Stimulated activated effector memory CD8-positive, alpha-beta T cell treated with anti-CD3 and anti-CD28 coated beads, Interleukin-12 subunit alpha, Interleukin-12 subunit beta, amount 100 ng/mL, for 72 hours (primary cell): ENCODE measurements at regions not wholly inside any gene's neighbourhood (a gene's known extent, or its start where the extent isn't known, plus 50 kb on each side); places are given as distances from the start of the nearest gene placed in this dataset.
"Not testable (repeated sequence)": the region's sequence is repeated elsewhere in the genome, so short reads cannot be mapped to it uniquely, and the experiment has no call there.

Source experiments
- ATAC-seq: fragments of 150-1000 bp; cut with Tn5 transposase; 2 replicates; pipeline ENCODE4 v1.10.0; 2021
- DNase-seq, 2 donors: peaks; one replicate each; pipeline ENCODE4 v3.0.0; 2021 to 2022; ENCODE audit warnings: low spot score in 2 of 2
- H3K27ac Mint-ChIP-seq: one replicate; pipeline ENCODE4 v1.8.0; 2022; ENCODE audit warnings: mild to moderate bottlenecking, mixed read lengths
- H3K36me3 Mint-ChIP-seq: one replicate; pipeline ENCODE4 v1.8.0; 2022; ENCODE audit warnings: mild to moderate bottlenecking, mixed read lengths
- H3K4me1 Mint-ChIP-seq: one replicate; pipeline ENCODE4 v1.8.0; 2022; ENCODE audit warnings: mixed read lengths
- H3K4me3 Mint-ChIP-seq: one replicate; pipeline ENCODE4 v1.8.0; 2022; ENCODE audit warnings: mild to moderate bottlenecking, mixed read lengths
- H3K9me3 Mint-ChIP-seq: one replicate; pipeline ENCODE4 v1.8.0; 2022; ENCODE audit warnings: mixed read lengths

DNA sequence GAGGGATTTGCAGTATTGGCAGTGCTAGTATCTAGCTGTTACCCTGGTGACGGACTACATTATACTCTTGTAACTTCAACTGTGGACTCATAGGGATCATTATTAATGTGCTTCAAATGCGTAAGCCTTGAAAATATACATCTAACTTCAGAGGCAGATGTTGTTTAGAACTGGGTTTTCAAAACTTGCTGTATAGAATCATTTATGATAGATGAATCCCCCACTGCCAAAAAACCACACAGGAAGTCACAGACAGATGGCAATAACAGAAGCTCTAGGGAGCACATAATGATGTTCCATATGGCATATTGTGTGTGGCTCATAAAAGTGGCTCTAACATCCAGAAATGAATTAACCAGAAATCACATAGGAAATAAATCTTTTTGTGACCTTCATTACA, 62.3 kb upstream of the RELL1 start:
- Mint-ChIP-seq H3K27ac (no peak overlapping the region), H3K9me3 (no peaks in the 10 kb centered on the region), H3K4me3 (no peak overlapping the region), H3K36me3 (no peaks in the 10 kb centered on the region), H3K4me1 (peaks cover 5% of the 10 kb centered on the region)
- no peak for DNase-seq
- no peak for ATAC-seq

DNA sequence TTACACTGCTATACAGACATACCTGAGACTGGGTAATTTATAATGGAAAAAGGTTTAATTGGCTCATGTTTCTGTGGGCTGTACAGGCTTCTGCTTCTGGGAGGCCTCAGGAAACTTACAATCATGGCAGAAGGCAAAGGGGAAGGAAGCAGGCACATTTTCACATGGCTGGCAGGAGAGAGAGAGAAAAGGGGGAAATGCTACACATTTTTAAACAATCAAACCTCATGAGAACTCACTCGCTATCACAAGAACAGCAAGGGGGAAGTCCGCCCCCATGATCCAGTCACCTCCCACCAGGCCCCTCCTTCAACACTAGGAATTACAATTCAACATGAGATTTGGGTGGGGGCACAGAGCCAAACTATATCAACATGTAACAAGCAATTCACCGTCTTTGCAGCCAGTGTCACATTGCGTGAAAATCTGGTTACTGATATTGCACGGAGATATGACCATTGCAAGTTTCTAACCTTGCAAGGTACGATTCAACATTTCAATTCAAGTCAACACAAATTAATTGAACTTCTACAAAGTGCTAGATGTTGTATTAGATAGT, 61.7 kb upstream of the RELL1 start:
- Mint-ChIP-seq H3K4me3 (no peak overlapping the region), H3K36me3 (no peaks in the 10 kb centered on the region), H3K4me1 (peaks cover 5% of the 10 kb centered on the region), H3K9me3 (no peaks in the 10 kb centered on the region), H3K27ac (no peak overlapping the region)
- DNase-seq (no peak), ATAC-seq (no peak)

DNA sequence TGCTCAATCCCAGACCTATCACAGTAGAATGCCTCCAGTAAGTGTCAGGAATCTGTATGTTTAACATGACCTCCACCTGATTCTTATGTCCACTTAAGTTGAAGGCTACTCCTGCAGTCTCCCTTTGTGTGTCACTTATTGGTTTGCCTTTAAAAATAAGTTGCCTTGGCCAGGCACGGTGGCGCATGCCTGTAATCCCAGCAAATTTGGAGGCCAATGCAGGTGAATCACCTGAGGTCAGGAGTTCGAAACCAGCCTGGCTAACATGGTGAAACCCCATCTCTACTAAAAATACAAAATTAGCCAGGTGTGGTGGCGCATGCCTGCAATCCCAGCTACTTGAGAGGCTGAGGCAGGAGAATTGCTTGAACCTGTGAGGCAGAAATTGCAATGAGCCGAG, 60.7 kb upstream of the RELL1 start:
- not testable (repeated sequence) for H3K9me3 Mint-ChIP-seq, H3K4me1 Mint-ChIP-seq, H3K4me3 Mint-ChIP-seq, DNase-seq, H3K27ac Mint-ChIP-seq, H3K36me3 Mint-ChIP-seq, ATAC-seq

DNA sequence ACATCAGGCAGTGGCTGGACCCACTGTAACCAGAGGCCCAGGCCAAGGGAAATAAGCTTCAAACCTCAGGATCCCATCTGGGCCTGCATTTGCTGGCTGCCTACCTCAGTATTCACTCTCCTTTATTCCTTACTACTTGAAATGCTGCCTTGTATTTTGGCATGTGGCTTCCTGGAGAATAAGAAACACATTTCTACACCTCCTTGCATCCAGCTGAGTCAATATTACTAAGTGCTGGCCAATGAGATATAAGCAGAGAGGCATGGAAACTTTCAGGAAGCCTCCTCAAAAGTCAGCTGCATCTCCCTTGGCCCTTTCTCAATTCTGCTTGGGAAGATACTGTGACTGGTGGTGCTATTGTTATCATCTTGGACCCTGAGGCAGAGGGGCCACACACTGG, 59.8 kb upstream of the RELL1 start:
- Mint-ChIP-seq H3K27ac (no peak overlapping the region), H3K36me3 (no peaks in the 10 kb centered on the region), H3K9me3 (no peaks in the 10 kb centered on the region), H3K4me1 (peaks cover 5% of the 10 kb centered on the region), H3K4me3 (no peak overlapping the region)
- ATAC-seq = no peak
- no peak for DNase-seq

DNA sequence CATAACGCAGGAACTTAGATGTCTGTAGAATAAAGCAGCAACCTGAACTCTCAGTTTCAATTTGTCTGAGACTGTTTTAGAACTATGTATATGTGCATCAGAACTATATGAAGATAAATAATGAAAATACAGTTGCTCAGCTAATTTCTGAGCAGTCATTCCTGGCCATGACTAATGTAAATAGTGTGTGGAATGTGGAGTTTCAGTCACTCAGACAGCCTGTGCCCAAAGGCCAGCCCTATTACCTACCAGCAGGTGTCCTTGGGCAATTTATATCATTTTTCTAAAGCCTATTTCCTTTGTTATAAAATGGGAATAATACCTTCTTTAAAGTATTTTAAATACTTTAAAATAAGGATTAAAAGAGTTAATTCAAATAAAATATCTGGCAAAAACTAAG, 56.0 kb upstream of the RELL1 start:
- no peaks in the 10 kb centered on the region for H3K9me3 Mint-ChIP-seq
- no peak overlapping the region for H3K4me3 Mint-ChIP-seq
- ATAC-seq (no peak), DNase-seq (no peak)
- H3K36me3 Mint-ChIP-seq = no peaks in the 10 kb centered on the region
- H3K4me1 Mint-ChIP-seq = no peaks in the 10 kb centered on the region
- H3K27ac Mint-ChIP-seq = no peak overlapping the region

DNA sequence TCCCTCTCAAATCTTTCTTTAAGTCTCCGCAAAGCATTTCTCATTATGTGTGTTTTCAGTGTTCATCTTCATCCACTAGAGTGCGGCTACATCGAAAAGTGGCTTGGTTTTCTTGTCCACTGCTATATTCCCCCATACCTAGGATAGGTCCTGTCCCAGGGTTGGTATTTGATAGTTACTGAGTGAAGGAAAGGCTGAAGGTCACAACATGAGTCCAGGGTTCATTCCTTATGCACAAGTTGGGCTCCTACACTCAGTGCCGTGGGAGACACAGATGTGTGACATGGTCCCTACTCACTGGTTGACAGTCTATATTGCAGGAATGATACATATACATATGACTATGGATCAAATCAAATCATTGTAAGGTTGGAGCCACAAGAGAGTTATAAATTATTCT, 55.4 kb upstream of the RELL1 start:
- Mint-ChIP-seq H3K9me3 (no peaks in the 10 kb centered on the region), H3K4me1 (no peaks in the 10 kb centered on the region), H3K36me3 (no peaks in the 10 kb centered on the region), H3K4me3 (no peak overlapping the region), H3K27ac (no peak overlapping the region)
- no peak for DNase-seq
- no peak for ATAC-seq

DNA sequence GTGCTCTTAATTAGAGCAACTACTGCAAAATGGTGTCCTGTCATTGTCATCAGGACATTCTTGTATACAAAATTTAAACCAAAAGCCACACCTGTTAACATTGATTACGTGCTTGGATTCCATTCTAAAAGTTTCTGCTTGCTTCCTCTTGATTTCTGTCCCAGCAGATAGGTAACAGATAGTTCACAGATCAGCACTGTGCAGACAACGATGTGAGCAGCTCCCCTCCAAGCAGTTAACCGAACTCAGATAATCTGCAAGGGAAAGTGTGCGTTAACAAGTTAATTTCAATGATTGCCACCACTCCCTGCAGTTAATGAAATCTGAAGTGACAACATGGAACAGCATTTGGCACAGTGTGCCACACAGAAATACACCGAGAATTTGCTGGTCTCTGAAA, 54.4 kb upstream of the RELL1 start:
- H3K9me3 Mint-ChIP-seq = no peaks in the 10 kb centered on the region
- no peak overlapping the region for H3K4me3 Mint-ChIP-seq
- no peaks in the 10 kb centered on the region for H3K4me1 Mint-ChIP-seq
- no peak overlapping the region for H3K27ac Mint-ChIP-seq
- DNase-seq (no peak), ATAC-seq (no peak)
- H3K36me3 Mint-ChIP-seq = no peaks in the 10 kb centered on the region

DNA sequence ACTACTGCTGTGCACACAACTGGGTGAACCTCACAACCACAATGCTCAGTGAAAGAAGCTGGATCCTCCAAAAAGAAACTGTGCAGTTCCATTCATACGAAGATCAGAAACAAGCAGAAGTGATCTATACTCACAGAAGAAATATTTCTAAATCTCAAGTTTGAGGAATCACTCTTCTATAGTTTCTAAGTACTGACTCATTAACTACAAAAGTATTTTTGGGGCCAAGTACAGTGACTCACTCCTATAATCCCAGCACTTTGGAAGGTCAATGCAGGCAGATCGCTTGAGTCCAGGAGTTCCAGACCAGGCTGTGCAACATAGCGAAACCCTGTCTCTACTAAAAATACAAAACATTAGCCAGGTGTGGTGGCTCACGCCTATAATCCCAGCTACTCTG, 51.3 kb upstream of the RELL1 start:
- no peaks in the 10 kb centered on the region for H3K4me1 Mint-ChIP-seq
- no peaks in the 10 kb centered on the region for H3K9me3 Mint-ChIP-seq
- DNase-seq (no peak), ATAC-seq (no peak)
- no peak overlapping the region for H3K27ac Mint-ChIP-seq
- H3K4me3 Mint-ChIP-seq = no peak overlapping the region
- H3K36me3 Mint-ChIP-seq = no peaks in the 10 kb centered on the region
